Stimulated activated CD4-positive, alpha-beta T cell treated with anti-CD3 and anti-CD28 coated beads, Interleukin-12 subunit alpha, Interleukin-12 subunit beta, amount 100 ng/mL, for 4 hours (primary cell): ENCODE measurements at regions not wholly inside any gene's neighbourhood (a gene's known extent, or its start where the extent isn't known, plus 50 kb on each side); places are given as distances from the start of the nearest gene placed in this dataset.
A peak's percentile ranks its signal among the peaks of the same experiment; 100 is the strongest.

Experiments
- DNase-seq: peaks from one replicate; pipeline ENCODE4 v3.0.0-alpha.2; 2020

- peak; percentile 31 for DNase-seq
Measured at GRCh38 chr15:70504299-70504951, 258.9 kb downstream of the UACA start.

GRCh38 chr15:70503798-70504298 is 259.5 kb downstream of the UACA start:
- no peak for DNase-seq

- no peak for DNase-seq
Measured at GRCh38 chr15:70503073-70503745, 260.1 kb downstream of the UACA start.

- no peak for DNase-seq
Measured at GRCh38 chr15:70502529-70502928, 260.8 kb downstream of the UACA start.

- DNase-seq = no peak
Measured at GRCh38 chr15:70501849-70502248, 261.5 kb downstream of the UACA start.

- DNase-seq = no peak
Measured at GRCh38 chr15:70501121-70501727, 262.1 kb downstream of the UACA start.

- DNase-seq = no peak
Measured at GRCh38 chr15:70499791-70500190, 263.6 kb downstream of the UACA start.

GRCh38 chr15:70498096-70498626 is 265.2 kb downstream of the UACA start:
- DNase-seq = no peak

GRCh38 chr15:70497661-70498060 is 265.7 kb downstream of the UACA start:
- no peak for DNase-seq

GRCh38 chr15:70495991-70496599 is 267.3 kb downstream of the UACA start:
- DNase-seq = no peak

- no peak for DNase-seq
Measured at GRCh38 chr15:70494852-70495571, 268.3 kb downstream of the UACA start.

GRCh38 chr15:70494517-70494851 is 268.9 kb downstream of the UACA start:
- DNase-seq = no peak

- DNase-seq = no peak
Measured at GRCh38 chr15:70493787-70494516, 269.4 kb downstream of the UACA start.

- DNase-seq = no peak
Measured at GRCh38 chr15:70493376-70493775, 270.0 kb downstream of the UACA start.

- peak; percentile 61 for DNase-seq
Measured at GRCh38 chr15:70492240-70493177, 270.8 kb downstream of the UACA start.

GRCh38 chr15:70491641-70492040 is 271.7 kb downstream of the UACA start:
- DNase-seq = no peak

GRCh38 chr15:70491201-70491621 is 272.1 kb downstream of the UACA start:
- DNase-seq = no peak

GRCh38 chr15:70490838-70491155 is 272.6 kb downstream of the UACA start:
- no peak for DNase-seq

GRCh38 chr15:70490148-70490837 is 273.1 kb downstream of the UACA start:
- DNase-seq = no peak
